ENCODE measurements at regions not wholly inside any gene's neighbourhood (a gene's known extent, or its start where the extent isn't known, plus 50 kb on each side); places are given as distances from the start of the nearest gene placed in this dataset.
A peak's percentile ranks its signal among the peaks of the same experiment; 100 is the strongest.
"Not testable (repeated sequence)": the region's sequence is repeated elsewhere in the genome, so short reads cannot be mapped to it uniquely, and the experiment has no call there.

- DNase-seq: not testable (repeated sequence)
Measured at GRCh38 chr14:54266616-54267015, 130.2 kb upstream of the CDKN3 start.

- no peak for DNase-seq
Measured at GRCh38 chr14:54267172-54267571, 129.6 kb upstream of the CDKN3 start.

GRCh38 chr14:54275997-54276725 lies 120.6 kb upstream of the CDKN3 start:
- no peak for DNase-seq

- DNase-seq: peak; percentile 11
Measured at GRCh38 chr14:54278087-54278486, 118.7 kb upstream of the CDKN3 start.

DNA sequence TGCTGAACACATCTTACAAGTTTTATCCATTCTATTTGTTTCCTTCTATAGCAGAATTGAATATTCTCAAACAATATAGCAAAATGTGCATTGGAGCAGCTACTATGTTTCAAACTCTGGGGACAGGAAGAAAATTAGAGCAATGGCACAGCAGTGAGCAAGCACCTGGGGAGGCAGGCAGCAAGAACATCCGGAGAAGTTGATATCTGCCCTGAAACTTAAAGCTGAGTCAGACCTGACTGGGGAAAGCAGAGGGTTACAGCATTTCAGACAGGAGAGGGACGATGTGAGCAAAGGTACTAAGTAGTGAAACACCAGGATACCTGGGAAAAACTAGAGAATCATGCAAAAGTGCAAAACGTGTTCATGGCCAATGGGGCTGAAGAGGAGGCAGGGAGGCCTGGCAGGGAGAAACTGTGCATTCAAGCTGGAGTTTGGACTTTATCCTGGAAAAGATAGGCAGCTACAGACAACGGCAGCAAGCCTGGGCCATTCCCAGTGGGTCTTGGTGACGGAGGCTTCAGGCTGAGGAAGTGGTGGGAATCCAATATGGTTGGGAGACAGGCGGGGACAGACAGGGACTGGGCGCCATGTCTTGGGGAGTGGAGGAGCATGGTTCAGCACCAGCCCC lies 118.0 kb upstream of the CDKN3 start:
- DNase-seq: no peak

DNA sequence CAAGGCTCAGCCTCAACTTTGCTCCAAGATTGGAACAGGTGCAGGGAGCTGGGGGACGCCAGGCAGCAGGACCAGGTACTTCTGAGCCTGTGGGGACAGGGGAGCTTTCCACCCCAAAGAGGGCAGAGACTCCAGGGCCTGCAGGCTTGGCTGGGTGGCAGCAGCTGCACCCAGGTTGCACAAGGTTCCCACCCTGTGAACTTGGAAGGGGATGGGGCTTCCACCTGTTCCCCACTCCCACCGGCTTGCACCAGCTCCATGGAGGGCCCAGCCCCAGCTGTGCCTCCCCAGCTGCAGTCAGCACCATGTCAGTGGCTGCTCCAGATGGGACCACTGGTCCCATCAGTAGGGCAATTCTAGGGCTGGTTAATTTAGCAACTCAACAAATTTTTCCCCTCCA lies 114.0 kb upstream of the CDKN3 start:
- no peak for DNase-seq

- no peak for DNase-seq
Measured at GRCh38 chr14:54285030-54285429, 111.8 kb upstream of the CDKN3 start.

DNA sequence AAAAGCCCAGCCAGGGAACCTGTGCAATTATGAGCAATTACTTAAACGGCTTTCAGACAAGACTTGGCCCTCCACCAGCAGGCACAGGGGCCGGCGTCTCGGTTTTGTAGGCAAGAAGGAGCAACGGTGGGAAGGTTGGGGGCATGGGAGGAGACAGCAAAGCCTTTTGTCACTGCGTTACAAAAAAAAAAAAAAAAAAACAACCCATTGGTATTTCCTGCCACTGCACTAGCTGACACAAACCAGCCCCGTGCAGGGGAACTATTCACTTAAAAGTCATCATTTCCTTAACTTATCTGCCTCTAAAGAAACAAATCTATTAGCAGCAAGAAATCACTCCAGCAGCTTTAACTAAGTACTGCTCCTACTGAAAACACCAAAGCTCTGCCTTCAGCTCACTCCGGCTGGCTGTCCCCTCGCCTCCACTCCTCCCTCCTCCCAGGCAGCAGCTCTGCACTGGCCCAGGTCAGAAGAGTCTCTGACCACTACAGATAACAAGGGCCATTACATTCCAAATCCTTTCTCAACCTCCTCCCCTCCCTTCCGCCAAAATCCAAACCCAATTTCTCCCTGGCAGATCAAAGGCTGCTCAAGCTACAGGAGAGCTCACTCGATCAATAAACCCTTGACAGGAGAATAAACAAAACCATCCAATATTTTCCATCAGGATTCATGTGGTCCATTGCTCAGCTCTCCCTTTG lies 105.2 kb upstream of the CDKN3 start:
- DNase-seq: no peak

DNA sequence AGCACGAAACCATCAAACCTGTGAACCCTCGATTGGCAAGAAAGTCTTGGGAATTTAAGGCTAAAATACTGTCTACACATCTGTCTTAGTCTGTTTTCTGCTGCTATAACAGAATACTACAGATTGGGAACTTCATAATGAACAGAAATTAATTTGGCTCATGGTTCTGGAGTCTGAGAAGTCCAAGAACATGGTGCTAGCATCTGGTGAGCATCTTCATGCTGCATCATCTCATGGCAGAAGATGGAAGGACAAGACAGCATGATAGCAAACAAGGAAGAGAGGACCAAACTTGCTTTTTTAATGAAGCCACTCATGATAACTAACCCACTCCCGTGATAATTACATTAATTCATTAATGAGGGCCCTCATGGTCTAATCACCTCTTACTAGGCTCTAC lies 102.0 kb upstream of the CDKN3 start:
- DNase-seq: no peak

DNA sequence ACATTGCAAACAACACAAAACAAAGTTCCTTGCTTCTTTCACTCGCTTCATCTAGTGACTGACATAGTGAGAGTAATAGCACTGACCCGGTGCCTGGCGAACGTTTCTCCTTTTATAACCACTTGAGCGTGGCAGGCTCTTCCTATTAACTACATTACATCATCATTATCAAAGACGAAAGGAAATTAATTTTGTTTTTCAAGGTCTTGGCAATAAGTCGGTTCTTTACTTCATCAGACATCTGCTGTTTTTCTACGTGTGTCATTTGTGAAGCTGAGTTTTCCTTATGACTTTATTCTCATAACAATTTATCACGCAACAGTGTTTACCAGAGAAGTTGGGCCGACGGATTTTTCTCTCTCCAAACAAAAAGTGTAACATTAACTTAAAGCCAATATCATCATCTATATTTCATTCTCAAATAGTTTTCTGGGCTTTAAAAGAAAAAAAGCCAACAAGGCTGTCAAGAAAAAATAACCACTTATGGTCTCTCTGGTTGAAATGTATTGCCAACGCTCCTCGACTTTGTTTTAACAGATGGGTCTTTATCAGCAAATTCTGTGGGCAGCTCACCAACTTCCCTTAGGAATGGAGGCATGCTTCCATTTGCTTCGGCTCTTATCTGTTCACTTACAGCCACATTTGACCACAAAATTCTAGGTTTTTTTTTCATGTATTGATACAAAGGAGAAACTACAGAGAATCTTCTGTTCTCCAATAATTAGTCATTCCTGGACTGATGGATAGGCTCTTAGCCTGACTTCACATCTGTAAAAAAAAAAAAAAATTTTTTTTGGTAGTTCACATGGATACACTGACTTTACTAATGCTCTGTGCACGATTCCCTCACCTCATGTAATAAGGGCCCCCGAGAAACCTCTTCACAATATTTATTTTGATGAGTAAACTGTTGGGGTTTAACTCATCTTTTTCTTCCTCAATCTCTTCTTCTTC lies 97.1 kb upstream of the CDKN3 start:
- DNase-seq: peak; percentile 62

- DNase-seq: no peak
Measured at GRCh38 chr14:54300881-54301280, 95.9 kb upstream of the CDKN3 start.

DNA sequence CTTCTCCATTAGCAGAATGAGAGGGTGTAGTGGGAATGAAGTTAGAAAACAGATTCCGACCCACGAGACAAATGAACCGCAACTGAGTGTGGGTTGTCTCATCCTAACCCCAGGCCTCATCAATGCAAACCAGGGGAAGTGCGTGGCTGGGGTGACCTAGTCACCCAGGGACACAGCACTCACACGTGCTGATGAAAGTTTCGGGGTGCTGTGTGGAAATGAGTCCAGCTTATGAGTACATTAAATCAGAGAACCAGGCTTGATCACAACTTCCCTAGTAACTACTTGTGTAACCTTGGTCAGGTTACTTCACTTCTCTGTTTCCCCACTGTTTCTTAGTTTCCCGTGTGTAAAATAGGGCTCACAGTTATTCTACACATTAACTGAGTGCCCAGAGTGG lies 95.4 kb upstream of the CDKN3 start:
- DNase-seq: no peak

GRCh38 chr14:54306806-54307205 lies 90.0 kb upstream of the CDKN3 start:
- DNase-seq: no peak

DNA sequence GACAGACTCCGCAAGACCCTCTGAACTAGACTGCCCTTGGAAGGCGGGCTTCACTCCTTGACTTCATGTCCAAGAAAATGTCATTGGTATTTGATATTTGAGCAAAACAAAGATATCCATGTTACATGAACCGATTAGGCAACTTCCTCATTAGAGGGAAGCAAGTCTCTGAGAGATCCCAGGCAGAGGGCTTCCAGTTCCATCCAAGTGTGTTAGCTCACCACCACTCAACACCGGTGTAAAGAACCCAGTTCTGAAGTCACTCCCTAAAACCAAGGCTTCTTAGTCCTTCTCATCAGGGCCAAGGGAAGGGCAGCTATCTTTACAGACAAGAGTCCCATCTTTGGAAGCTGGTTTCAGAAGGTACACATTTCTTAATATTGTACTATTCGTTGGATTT lies 87.2 kb upstream of the CDKN3 start:
- DNase-seq: no peak

- no peak for DNase-seq
Measured at GRCh38 chr14:54310151-54310850, 86.5 kb upstream of the CDKN3 start.

DNA sequence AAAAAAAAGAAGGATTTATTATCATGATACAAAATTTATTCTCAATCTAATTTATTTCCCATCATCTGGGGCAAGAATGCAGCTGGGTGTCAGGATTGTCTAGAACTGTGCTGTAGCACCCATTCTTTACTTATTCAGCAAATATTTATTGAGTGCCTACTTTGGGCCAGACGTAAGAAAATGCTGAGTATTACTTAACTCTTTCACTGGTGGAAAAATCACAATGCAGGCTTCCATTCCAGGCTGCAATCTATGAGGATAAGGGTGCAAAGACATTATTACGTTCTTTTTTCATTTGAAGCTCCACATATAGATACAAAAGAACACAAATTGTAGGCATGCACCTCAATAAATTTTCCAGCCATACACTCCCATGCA lies 86.0 kb upstream of the CDKN3 start:
- no peak for DNase-seq

DNA sequence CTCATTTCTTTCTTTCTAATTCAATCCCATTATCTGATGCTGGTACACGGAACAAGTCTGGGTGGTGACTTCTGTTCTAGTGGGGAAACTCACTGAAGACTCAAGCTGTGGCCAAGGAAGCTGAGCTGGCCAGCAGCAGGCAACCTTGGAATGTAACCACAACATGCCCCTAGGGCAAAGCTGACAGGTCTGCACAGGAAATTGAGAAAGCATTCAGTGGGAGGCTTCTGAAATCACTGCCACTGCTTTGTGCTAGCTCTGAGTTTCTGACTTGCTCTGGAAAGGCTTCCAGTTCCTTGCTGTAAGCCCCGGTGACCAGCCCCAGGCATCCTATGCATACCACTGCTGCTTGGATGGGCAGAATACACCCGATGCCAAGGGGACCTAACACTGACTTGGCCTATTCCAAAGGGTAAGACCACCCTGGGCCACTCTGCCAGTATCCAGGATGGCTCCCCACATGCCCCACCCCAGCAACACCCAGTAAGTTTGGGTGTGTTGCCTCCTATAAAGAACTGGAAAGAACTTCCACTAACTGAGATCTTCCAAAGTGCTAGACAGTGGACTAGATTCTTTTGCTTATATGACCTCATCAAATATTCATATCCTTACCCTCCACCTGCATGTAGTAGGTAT lies 84.5 kb upstream of the CDKN3 start:
- no peak for DNase-seq

DNA sequence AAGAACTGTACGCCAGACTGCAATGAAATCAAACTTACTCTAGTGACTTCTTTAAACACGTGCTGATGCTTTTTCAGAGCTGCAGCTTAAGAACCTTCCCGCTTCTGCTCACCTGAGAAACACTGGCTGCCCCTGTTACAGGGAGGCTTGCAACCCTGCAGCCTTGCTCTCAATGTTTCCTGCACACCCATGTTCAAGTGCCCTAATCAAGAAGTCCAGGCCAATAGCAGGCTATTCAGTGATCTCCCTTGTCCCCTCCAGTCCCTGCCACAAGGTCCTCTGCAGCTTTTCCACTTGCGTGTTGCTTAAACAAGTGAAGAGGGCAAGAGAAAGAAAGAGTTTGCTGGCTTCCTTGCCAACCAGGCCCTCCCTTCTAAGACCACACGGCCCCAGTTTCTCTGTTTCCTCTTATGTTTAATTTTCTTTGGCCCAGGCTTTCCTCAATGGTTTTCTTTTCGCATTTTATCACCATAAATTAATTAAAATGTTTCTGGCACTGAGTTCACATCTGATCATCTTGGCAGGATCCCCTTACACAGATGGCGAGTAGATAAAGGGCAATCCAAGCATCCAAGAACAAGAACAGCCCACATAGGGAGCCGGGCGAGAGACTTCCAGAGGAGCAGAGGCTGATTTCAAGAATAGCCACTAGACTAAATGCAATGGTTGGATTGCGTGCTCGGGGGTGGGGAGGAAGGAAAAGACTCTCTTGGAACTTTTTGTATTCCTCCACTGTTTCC lies 82.3 kb upstream of the CDKN3 start:
- no peak for DNase-seq

DNA sequence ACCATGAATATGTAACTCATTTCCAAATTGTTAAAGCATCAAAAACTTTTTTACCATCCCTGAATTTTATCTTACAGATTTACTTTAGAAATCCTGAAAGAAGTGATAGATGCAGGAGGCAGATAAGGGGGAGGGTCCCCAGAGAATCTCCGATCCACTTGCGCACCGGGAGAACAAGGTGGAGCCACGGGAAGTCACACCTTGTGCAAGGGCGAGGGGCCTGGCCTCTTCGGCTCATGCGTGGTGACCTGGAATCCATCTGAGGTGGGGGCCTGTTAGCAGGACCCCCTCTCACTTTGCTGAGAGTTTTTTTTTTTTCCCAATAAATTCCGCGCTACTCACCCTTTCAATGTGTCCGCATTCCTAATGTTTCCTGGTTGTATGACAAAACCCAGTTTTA lies 80.2 kb upstream of the CDKN3 start:
- no peak for DNase-seq

DNA sequence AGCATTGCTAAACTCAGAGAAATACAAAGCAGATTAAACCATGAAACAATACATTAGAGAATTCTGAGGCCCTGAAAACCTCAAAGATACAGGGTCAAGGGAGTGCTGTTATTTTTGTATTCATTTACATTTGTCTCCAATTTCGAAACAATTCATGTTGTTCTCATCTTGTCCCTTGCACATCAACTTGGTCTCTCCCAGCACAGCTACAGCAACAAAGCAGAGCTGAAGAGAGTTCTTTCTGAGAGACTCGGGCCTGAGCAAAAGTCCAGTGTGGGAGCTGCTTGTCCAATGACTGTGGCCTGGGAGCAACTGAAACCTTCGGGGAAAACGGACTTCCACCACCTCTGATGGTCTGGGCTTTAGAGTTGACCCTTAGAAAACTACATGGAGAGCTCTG lies 79.4 kb upstream of the CDKN3 start:
- DNase-seq: no peak

GRCh38 chr14:54322246-54322645 lies 74.6 kb upstream of the CDKN3 start:
- DNase-seq: no peak
